K562 (cell line): ENCODE measurements at regions not wholly inside any gene's neighbourhood (a gene's known extent, or its start where the extent isn't known, plus 50 kb on each side); places are given as distances from the start of the nearest gene placed in this dataset.

ENCODE experiments used
- ATAC-seq: fragments of 200-7000 bp; cut with Tn5 transposase; 3 replicates; pipeline ENCODE4 v1.9.1; 2020; ENCODE audit warnings: moderate library complexity
- BruUV-seq: library from RNA; stranded (reverse); fragments of 400-500 nt; replicated peaks from 2 replicates; lab custom pipeline; 2021; lab: Mats Ljungman, UMichigan
- CTCF ChIA-PET: fragments of 300-600 bp; formaldehyde crosslinking; extraction: SDS; loops from one replicate; lab custom pipeline; 2021; ENCODE audit warnings: low intra/inter-chr PET ratio; lab: Yijun Ruan, JAX
- POLR2A ChIA-PET: fragments of 300-600, 350-650 bp; sonication (Branson Sonifier 250); formaldehyde crosslinking; extraction: SDS; loops from one replicate; lab custom pipeline; 2021; ENCODE audit warnings: antibody characterized with exemption, inconsistent platforms; lab: Yijun Ruan, JAX
- DNase-seq, 4 experiments: peaks; one replicate each; pipeline versions ENCODE4 v3.0.0 to v3.0.0-alpha.2; 2011 to 2018; ENCODE audit warnings: low spot score in 3 of 4, mixed read lengths in 3 of 4; ENCODE audit errors: extremely low read depth in 1 of 4
- FAIRE-seq: peaks from 2 replicates; lab custom pipeline; 2011; peaks lifted over from hg19 to GRCh38; lab: Jason Lieb, UNC
- H2AFZ ChIP-seq: 2 replicates; pipeline ENCODE4 v1.6.0; 2011; ENCODE audit warnings: low read depth, low read length, control low read depth, inconsistent platforms
- H3K27ac ChIP-seq: fragments of 200-600 bp; 3 replicates; pipeline ENCODE4 v1.8.0; 2011; ENCODE audit warnings: low read depth, mild to moderate bottlenecking, control low read depth, inconsistent platforms, low read length, moderate library complexity, mixed read lengths; ENCODE audit errors: extremely low read depth
- H3K27me3 ChIP-seq, 2 experiments: fragments of 300-600 bp in 1 of 2; 2 replicates in 1 of 2; 3 replicates in 1 of 2; pipeline versions ENCODE4 v1.6.0 to v1.8.0; 2011; ENCODE audit warnings: inconsistent platforms in 2 of 2, low read length in 2 of 2, mild to moderate bottlenecking in 1 of 2, mixed read lengths in 1 of 2, moderate library complexity in 1 of 2; ENCODE audit not compliant: control insufficient read depth in 2 of 2, insufficient read depth in 2 of 2
- H3K36me3 ChIP-seq: fragments of 300-600 bp; 3 replicates; pipeline ENCODE4 v1.8.0; 2011; ENCODE audit warnings: mild to moderate bottlenecking, low read length, inconsistent platforms; ENCODE audit not compliant: control insufficient read depth, insufficient read depth
- H3K4me1 ChIP-seq, 2 experiments: fragments of 200-600 bp in 1 of 2; replicated peaks in 1 of 2; 2 replicates in 1 of 2; 3 replicates in 1 of 2; pipeline versions ENCODE4 v1.5.1 to v1.8.0; 2011; ENCODE audit warnings: inconsistent platforms in 2 of 2, low read length in 2 of 2, mild to moderate bottlenecking in 1 of 2, mixed read lengths in 1 of 2, moderate library complexity in 1 of 2; ENCODE audit not compliant: control insufficient read depth in 2 of 2, insufficient read depth in 2 of 2
- H3K4me2 ChIP-seq: 2 replicates; pipeline ENCODE4 v1.6.1; 2011; ENCODE audit warnings: low read length, control low read depth, inconsistent platforms, mixed read lengths; ENCODE audit not compliant: insufficient read depth
- H3K4me3 ChIP-seq: fragments of 200-600 bp; sonication (generic), shearing (Covaris generic); 2 replicates; pipeline ENCODE4 v1.5.1; 2016; ENCODE audit warnings: control low read depth, inconsistent platforms
- H3K79me2 ChIP-seq: fragments of 200-600 bp; 3 replicates; pipeline ENCODE4 v1.8.0; 2011; ENCODE audit warnings: low read length, inconsistent platforms; ENCODE audit not compliant: control insufficient read depth, insufficient read depth
- H3K9ac ChIP-seq, 2 experiments: 2 replicates each; pipeline versions ENCODE4 v1.6.0 to v1.6.1; 2011; ENCODE audit warnings: low read depth in 2 of 2, low read length in 2 of 2, control low read depth in 1 of 2, inconsistent platforms in 1 of 2, mild to moderate bottlenecking in 1 of 2, mixed read lengths in 1 of 2; ENCODE audit not compliant: insufficient read depth in 1 of 2
- H3K9me1 ChIP-seq: one replicate; pipeline ENCODE4 v1.6.0; 2011; ENCODE audit warnings: inconsistent platforms, mild to moderate bottlenecking, low read length, moderate library complexity; ENCODE audit not compliant: control insufficient read depth, insufficient read depth
- H3K9me3 ChIP-seq: replicated peaks from 2 replicates; pipeline ENCODE4 v1.5.1; 2011; ENCODE audit warnings: low read depth, low read length, inconsistent platforms; ENCODE audit not compliant: control insufficient read depth, insufficient read depth
- H4K20me1 ChIP-seq: replicated peaks from 2 replicates; pipeline ENCODE4 v1.6.1; 2011; ENCODE audit warnings: low read length, inconsistent platforms, mixed read lengths; ENCODE audit not compliant: control insufficient read depth, insufficient read depth
- ATF3 ChIP-seq, 2 experiments: fragments of 450-650 bp in 1 of 2; sonication (generic) in 1 of 2; formaldehyde crosslinking in 1 of 2; IDR thresholded peaks in 1 of 2; conservative IDR thresholded peaks in 1 of 2; 2 replicates each; pipeline versions ENCODE4 v1.6.1 to v1.8.1; 2016 to 2023; ENCODE audit warnings: mild to moderate bottlenecking in 2 of 2, moderate library complexity in 2 of 2, inconsistent platforms in 1 of 2, missing genetic modification reagents in 1 of 2
- CGGBP1 ChIP-seq: fragments of 250-450 bp; sonication (Bioruptor Pico); IDR thresholded peaks from 2 replicates; pipeline ENCODE4 v1.9.0; 2021; ENCODE audit warnings: mild to moderate bottlenecking
- ETV1 ChIP-seq: fragments of 450-650 bp; conservative IDR thresholded peaks from 2 replicates; pipeline ENCODE4 v1.6.1; 2016; ENCODE audit warnings: missing genetic modification characterization, control low read depth, low read depth, missing compliant biosample characterization
- HDAC2 ChIP-seq: fragments of 450-650 bp; IDR thresholded peaks from 2 replicates; pipeline ENCODE4 v1.6.1; 2016; ENCODE audit warnings: mild to moderate bottlenecking
- MBD2 ChIP-seq: sonication (generic); IDR thresholded peaks from 2 replicates; pipeline ENCODE4 v1.6.1; 2016; ENCODE audit warnings: low read depth, borderline replicate concordance
- MTA1 ChIP-seq: fragments of 450-650 bp; IDR thresholded peaks from 2 replicates; pipeline ENCODE4 v1.6.1; 2017; ENCODE audit warnings: borderline replicate concordance
- TSHZ1 ChIP-seq: fragments of 250-450 bp; sonication (Bioruptor Pico); IDR thresholded peaks from 2 replicates; pipeline ENCODE4 v1.4.0; 2020; ENCODE audit warnings: mild to moderate bottlenecking, moderate library complexity
- ZFPM2 ChIP-seq: fragments of 250-450 bp; sonication (Bioruptor Pico); IDR thresholded peaks from 2 replicates; pipeline ENCODE4 v1.5.1; 2022; ENCODE audit warnings: mild to moderate bottlenecking
- ZNF12 ChIP-seq: sonication (generic); formaldehyde crosslinking; IDR thresholded peaks from 2 replicates; pipeline ENCODE4 v1.4.0; 2020; ENCODE audit warnings: mild to moderate bottlenecking, missing genetic modification reagents
- WGBS: fragments of 100-300 bp; shearing (Covaris generic); methylation state at CpG from one replicate; pipeline ENCODE4 v1.1.6; 2016; ENCODE audit warnings: low coverage, mixed read lengths; ENCODE audit not compliant: insufficient coverage; ENCODE audit errors: missing lambda C conversion rate; 5-methylcytosine and 5-hydroxymethylcytosine counted together
- in situ Hi-C: fragments of 300-500 bp; cut with MboI; formaldehyde crosslinking; loops from 4 replicates; pipeline ENCODE4 v1.15.0; 2018; ENCODE audit warnings: inconsistent platforms, mixed read lengths
- intact Hi-C: fragments of 100-400 bp; cut with micrococcal nuclease; formaldehyde crosslinking; loops from 2 replicates; pipeline ENCODE4 v1.14.2; 2022

GRCh38 chr13:111404746-111405145 lies 84.3 kb downstream of the TEX29 start (continued):
- TF ChIP-seq ZFPM2 (no peak), HDAC2 (no peak)

- H3K9me3 ChIP-seq: no peaks in the 10 kb centered on the region
- intact Hi-C loops (no loop called here), in situ Hi-C loops (no loop called here)
- BruUV-seq: no TSS peak
- H3K9me1 ChIP-seq: no peaks in the 10 kb centered on the region
- ChIA-PET CTCF (no interaction called here), POLR2A (no interaction called here)
- DNase-seq: no peak
- H3K27ac ChIP-seq: no peak overlapping the region
- H3K36me3 ChIP-seq: no peaks in the 10 kb centered on the region
- H3K4me3 ChIP-seq: no peak overlapping the region
- 0% methylated on average over 3 of the region's 3 CpGs for WGBS
- H4K20me1 ChIP-seq: no peaks in the 10 kb centered on the region
- no peak overlapping the region for H2AFZ ChIP-seq
- no peak overlapping the region for H3K4me2 ChIP-seq
- ATAC-seq: no peak
- H3K9ac ChIP-seq: no peak overlapping the region
- H3K4me1 ChIP-seq: no peaks in the 10 kb centered on the region; a peak in 1 of 5 replicates
- H3K27me3 ChIP-seq: peaks cover 0 to 61% of the 10 kb centered on the region in 2 experiments; a peak in 4 of 5 replicates
- no peak for FAIRE-seq
- H3K79me2 ChIP-seq: no peaks in the 10 kb centered on the region
- TF ChIP-seq ZNF12 (CRISPR knock-in tag) (no peak), MTA1 (no peak), CGGBP1 (CRISPR knock-in tag) (no peak), ETV1 (no peak), MBD2 (no peak), ATF3 (IDR thresholded peaks at IDR 0.05) (no peak), ATF3 (CRISPR knock-in tag; conservative IDR thresholded peaks at IDR 0.05) (no peak), TSHZ1 (CRISPR knock-in tag) (no peak)
These were observed 86.2 kb downstream of the TEX29 start for GRCh38 chr13:111406636-111407035.
